ENCODE measurements at regions not wholly inside any gene's neighbourhood (a gene's known extent, or its start where the extent isn't known, plus 50 kb on each side); places are given as distances from the start of the nearest gene placed in this dataset.

DNA sequence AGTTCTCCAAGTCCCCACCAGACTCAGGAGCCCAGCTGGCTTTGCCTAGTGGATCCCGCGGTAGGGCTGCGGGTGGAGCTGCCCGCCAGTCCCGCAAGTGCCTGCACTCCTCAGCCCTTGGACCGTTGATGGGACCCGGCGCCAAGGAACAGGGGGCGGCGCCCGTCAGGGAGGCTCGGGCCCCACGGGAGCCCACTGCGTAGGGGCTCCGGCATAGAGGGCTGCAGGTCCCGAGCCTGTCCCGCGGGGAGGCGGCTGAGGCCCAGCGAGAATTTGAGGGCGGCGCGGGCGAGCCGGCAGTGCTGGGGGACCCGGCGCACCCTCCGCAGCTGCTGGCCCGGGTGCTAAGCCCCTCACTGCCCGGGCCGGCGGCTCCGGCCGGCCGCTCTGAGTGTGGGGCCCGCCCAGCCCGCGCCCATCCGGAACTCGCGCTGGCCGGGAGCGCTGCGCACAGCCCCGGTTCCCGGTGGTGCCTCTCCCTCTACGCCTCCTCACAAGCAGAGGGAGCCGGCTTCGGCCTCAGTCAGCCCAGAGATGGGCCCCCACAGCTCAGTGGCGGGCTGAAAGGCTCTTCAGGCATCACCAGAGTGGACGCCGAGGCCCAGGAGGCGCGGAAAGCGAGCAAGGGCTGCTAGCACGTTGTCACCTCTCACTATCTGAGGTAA, 452.4 kb upstream of the LRFN5 start:
- DNase-seq (ENCODE audit: low read depth in 2 of 2): no peak
- no peak overlapping the region for H3K4me3 ChIP-seq (replicated peaks in 1 of 2; ENCODE audit: low read depth in 2 of 2, low read length in 2 of 2)
- TF ChIP-seq, protein P1, sequence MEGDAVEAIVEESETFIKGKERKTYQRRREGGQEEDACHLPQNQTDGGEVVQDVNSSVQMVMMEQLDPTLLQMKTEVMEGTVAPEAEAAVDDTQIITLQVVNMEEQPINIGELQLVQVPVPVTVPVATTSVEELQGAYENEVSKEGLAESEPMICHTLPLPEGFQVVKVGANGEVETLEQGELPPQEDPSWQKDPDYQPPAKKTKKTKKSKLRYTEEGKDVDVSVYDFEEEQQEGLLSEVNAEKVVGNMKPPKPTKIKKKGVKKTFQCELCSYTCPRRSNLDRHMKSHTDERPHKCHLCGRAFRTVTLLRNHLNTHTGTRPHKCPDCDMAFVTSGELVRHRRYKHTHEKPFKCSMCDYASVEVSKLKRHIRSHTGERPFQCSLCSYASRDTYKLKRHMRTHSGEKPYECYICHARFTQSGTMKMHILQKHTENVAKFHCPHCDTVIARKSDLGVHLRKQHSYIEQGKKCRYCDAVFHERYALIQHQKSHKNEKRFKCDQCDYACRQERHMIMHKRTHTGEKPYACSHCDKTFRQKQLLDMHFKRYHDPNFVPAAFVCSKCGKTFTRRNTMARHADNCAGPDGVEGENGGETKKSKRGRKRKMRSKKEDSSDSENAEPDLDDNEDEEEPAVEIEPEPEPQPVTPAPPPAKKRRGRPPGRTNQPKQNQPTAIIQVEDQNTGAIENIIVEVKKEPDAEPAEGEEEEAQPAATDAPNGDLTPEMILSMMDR (IDR thresholded peaks at IDR 0.05; ENCODE audit: low read depth, low read length): no peak

DNA sequence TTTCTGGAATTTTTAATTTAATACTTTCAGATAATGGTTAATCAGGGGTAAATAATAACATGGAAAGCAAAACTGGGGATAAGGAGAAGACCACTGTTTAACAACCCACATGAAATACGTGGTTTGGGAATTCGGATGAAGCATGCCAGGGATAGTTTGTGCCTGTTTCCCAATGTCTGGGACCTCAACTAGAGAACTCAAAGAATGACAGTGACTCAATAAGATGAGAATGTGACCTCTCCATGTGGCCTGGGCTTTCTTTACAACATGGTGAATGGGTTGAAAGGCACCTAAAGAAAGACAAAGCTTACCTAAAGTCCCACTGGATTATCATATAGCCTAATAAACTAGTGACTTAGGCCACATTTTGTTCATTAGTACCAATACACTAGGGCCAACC, 460.3 kb upstream of the LRFN5 start:
- TF ChIP-seq, protein P1 (IDR thresholded peaks at IDR 0.05; ENCODE audit: low read depth, low read length): no peak
- no peak for DNase-seq (ENCODE audit: low read depth in 2 of 2)
- H3K4me3 ChIP-seq (replicated peaks in 1 of 2; ENCODE audit: low read depth in 2 of 2, low read length in 2 of 2): no peak overlapping the region

DNA sequence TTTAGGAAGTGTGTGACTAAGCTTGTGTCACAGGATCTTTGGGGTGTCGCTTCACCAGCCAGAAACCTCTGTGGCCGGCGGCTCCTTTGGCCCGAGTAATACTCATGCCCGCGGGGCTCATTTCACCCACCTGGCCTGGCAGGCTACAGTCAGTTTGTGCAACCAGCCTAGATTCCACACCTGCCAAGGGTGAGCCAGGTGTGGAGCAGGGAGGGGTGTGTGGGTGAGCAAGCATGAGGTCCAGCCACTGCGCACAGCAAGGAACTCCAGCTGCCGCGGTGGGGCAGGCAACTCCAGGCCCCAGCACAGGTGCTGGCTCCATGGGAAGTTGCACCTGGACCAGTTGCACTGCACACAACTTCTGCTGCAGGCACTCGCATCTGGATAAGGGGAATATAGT, 462.3 kb upstream of the LRFN5 start:
- no peak overlapping the region for H3K4me3 ChIP-seq (replicated peaks in 1 of 2; ENCODE audit: low read depth in 2 of 2, low read length in 2 of 2)
- TF ChIP-seq, protein P1 (IDR thresholded peaks at IDR 0.05; ENCODE audit: low read depth, low read length): no peak
- no peak for DNase-seq (ENCODE audit: low read depth in 2 of 2)

DNA sequence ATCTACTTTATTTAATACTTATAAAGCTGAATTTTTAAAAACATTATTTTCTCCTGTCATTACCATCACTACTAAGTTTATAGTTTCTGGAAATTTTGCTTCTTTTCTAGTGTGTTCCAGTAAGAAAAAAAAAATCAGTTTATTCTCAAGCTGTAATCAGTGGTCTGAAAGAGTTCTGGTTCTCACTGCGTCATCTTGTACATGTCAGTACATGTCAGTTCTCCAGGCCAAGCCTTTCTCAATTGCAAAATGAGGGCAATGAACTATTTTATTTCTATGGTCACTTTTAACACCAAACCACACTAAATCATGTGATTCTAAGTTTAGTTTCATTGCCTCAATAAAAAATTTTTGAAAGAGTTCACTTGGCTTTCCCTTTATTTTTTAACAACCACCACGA, 468.9 kb upstream of the LRFN5 start:
- TF ChIP-seq, protein P1 (IDR thresholded peaks at IDR 0.05; ENCODE audit: low read depth, low read length): no peak
- H3K4me3 ChIP-seq (replicated peaks in 1 of 2; ENCODE audit: low read depth in 2 of 2, low read length in 2 of 2): no peak overlapping the region

DNA sequence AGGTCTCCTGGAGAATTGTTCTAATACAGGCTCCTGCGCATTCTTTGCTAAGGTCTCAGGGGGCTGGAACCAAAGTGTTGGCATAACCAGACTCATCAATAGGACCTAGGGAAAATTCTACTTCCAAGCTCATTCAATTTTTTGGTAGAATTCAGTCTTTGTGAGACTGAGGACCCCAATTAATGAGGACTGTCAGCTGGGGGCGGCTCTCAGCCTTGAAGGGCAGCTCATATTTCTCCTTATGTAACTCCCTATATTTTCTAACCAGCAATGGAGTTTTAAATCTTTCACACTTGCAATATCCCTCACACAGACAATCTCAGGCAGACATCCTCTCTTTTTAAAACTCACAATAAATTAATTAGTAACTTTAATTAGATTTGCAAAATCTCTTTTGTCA, 476.4 kb upstream of the LRFN5 start:
- TF ChIP-seq, protein P1 (IDR thresholded peaks at IDR 0.05; ENCODE audit: low read depth, low read length): no peak
- no peak for DNase-seq (ENCODE audit: low read depth in 2 of 2)

More for the DNA sequence above, 468.9 kb upstream of the LRFN5 start:
- DNase-seq (ENCODE audit: low read depth in 2 of 2): no peak

DNA sequence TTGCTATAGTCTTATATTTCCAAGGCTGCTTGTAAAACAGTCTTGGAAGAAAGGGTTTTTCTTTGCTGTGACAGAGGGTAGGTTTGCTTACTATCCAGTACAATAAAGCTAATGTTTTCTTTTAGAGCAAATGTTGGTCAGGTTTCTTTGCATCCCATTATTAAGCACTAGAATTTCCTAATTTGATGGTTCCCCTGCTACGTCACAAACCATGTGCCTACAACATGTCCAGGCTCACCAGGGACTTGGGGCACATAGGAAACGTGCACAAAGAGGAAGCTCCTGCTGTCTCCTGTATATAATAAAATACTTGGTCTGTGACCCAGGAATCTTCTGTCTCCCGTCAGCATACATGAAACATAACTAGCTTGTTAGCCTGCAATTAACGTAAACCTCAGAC, 486.3 kb upstream of the LRFN5 start:
- H3K4me3 ChIP-seq (replicated peaks in 1 of 2; ENCODE audit: low read depth in 2 of 2, low read length in 2 of 2): no peak overlapping the region
- TF ChIP-seq, protein P1 (IDR thresholded peaks at IDR 0.05; ENCODE audit: low read depth, low read length): no peak
- DNase-seq (ENCODE audit: low read depth in 2 of 2): no peak

More for the DNA sequence above, 476.4 kb upstream of the LRFN5 start:
- no peak overlapping the region for H3K4me3 ChIP-seq (replicated peaks in 1 of 2; ENCODE audit: low read depth in 2 of 2, low read length in 2 of 2)

DNA sequence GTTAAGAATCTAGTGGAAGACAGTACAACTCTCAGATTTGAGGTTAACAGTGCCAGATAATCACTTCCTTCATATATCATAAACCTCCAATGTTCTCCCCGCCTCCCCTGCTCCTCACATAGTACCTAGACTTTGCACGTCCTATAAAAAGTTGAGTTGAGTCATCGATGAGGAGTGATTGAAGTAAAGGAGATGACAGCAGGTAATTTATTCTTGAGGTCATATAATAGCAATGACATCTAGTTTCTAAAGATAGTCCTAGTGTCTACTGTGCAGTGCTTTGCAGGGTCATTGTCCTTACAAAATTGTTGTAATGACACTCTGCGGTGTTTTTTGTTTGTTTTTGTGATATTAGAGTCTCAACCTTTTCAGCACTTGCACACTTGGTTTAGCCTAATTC, 510.5 kb upstream of the LRFN5 start:
- TF ChIP-seq, protein P1 (IDR thresholded peaks at IDR 0.05; ENCODE audit: low read depth, low read length): no peak
- no peak for DNase-seq (ENCODE audit: low read depth in 2 of 2)
- H3K4me3 ChIP-seq (replicated peaks in 1 of 2; ENCODE audit: low read depth in 2 of 2, low read length in 2 of 2): no peak overlapping the region

Data from cardiac fibroblast (primary cell).